AG09309 (cell line): ENCODE measurements at regions not wholly inside any gene's neighbourhood (a gene's known extent, or its start where the extent isn't known, plus 50 kb on each side); places are given as distances from the start of the nearest gene placed in this dataset.

Source experiments
- DNase-seq: peaks from one replicate; pipeline ENCODE4 v3.0.0-alpha.2; 2010; ENCODE audit warnings: low read depth
- H3K4me3 ChIP-seq: 2 replicates; pipeline ENCODE4 v1.5.1; 2011; ENCODE audit warnings: mild to moderate bottlenecking, low read depth, low read length, moderate library complexity; ENCODE audit not compliant: control insufficient read depth
- TF ChIP-seq, protein P1 (sequence below): IDR thresholded peaks from 2 replicates; pipeline ENCODE4 v1.5.1; 2011; ENCODE audit warnings: mild to moderate bottlenecking, low read depth, low read length, inconsistent platforms; ENCODE audit not compliant: insufficient read depth, control insufficient read depth; ENCODE audit errors: missing control alignments

DNA sequence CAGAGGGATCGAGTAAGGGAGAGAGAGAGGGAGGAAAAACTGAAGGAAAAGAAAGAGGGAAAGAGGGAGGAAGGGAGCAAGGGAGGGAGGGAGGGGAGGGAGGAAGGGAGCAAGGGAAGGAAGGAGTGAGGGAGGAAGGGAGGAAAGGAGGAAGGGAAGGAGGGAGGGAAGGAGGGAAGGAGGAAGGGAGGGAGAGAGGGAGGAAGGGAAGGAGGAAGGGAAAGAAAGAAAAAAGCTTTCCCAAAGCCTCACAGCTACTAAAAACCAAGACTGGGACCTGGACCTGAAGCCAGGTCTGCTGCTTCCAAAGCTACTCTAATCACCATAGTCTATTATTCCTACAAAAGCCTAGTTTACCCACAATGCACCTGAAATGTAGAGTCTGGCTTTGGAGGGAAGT lies 259.8 kb upstream of the WWC1 start:
- TF ChIP-seq, protein P1, sequence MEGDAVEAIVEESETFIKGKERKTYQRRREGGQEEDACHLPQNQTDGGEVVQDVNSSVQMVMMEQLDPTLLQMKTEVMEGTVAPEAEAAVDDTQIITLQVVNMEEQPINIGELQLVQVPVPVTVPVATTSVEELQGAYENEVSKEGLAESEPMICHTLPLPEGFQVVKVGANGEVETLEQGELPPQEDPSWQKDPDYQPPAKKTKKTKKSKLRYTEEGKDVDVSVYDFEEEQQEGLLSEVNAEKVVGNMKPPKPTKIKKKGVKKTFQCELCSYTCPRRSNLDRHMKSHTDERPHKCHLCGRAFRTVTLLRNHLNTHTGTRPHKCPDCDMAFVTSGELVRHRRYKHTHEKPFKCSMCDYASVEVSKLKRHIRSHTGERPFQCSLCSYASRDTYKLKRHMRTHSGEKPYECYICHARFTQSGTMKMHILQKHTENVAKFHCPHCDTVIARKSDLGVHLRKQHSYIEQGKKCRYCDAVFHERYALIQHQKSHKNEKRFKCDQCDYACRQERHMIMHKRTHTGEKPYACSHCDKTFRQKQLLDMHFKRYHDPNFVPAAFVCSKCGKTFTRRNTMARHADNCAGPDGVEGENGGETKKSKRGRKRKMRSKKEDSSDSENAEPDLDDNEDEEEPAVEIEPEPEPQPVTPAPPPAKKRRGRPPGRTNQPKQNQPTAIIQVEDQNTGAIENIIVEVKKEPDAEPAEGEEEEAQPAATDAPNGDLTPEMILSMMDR = no peak
- H3K4me3 ChIP-seq = no peak overlapping the region
- no peak for DNase-seq

DNA sequence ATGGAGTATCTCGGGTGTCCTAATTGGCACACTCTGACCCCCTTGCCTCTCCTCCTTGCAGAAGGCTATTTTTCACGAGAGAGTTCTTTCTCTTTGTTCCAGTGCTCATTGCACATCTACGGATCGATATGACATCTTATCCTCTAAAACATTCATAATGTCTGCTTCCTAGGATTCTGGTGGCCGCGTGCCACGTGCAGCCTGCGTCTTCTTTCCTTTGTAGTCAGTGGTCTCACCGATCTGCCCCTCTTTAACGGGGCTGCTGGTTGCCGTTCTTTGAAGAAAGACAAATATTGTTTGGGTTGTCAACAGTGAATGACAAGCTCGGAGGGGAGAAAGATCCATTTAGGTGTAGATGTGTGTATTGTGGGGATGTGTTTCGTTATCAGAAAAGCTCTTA lies 252.4 kb upstream of the WWC1 start:
- no peak for DNase-seq
- no peak overlapping the region for H3K4me3 ChIP-seq
- TF ChIP-seq, protein P1 = no peak

DNA sequence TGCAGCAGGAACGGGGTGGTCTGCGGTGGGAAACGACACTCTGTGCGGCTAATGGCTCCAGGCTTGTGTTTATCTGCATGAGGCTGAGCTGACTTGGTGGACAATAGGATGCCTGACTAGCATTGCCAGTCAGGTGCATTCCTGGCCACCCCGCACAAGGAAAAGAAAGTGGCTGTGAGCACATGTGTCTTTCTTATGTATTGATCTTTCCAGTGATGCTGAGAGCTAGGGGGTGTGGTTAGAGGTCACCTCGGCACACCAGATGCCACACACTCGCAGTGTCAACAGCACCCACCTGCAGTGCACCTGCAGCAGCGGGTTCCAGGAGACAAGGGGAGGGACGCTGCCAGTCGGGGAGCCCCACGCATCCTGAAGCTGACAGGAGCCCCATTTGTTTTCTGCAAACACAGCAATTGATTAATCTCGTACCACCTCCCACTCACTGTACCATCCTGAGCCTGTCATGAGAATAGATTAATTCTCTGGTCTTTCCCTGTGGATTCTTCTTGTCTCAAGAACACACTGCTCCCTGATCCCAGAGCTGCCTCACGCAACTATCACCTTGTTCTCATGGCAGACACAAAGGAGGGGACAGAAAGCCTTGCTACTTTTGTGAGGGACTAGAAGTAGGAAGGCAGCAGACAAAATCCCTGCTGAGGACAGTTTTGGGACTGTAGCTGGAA lies 251.7 kb upstream of the WWC1 start:
- DNase-seq = no peak
- no peak overlapping the region for H3K4me3 ChIP-seq
- TF ChIP-seq, protein P1 = no peak

DNA sequence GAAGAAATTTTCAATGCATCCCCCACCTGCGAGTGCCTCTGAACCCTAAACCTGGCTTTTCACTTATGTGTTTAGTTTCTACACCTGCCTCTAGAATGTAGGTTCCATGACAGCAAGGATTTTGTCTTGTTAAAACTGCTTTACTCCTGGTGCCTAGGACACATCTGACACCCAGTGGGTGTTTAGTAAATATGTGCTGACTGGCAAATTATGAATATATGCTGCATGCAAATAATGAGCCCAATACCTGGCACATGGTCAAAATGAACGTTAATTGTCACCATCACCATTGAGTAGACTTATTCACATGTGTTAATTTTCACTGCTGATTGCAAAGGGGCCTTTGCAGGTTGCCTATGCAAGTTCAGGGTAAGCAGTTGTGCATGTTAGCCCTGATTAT lies 249.9 kb upstream of the WWC1 start:
- H3K4me3 ChIP-seq = no peak overlapping the region
- TF ChIP-seq, protein P1 = no peak
- no peak for DNase-seq

DNA sequence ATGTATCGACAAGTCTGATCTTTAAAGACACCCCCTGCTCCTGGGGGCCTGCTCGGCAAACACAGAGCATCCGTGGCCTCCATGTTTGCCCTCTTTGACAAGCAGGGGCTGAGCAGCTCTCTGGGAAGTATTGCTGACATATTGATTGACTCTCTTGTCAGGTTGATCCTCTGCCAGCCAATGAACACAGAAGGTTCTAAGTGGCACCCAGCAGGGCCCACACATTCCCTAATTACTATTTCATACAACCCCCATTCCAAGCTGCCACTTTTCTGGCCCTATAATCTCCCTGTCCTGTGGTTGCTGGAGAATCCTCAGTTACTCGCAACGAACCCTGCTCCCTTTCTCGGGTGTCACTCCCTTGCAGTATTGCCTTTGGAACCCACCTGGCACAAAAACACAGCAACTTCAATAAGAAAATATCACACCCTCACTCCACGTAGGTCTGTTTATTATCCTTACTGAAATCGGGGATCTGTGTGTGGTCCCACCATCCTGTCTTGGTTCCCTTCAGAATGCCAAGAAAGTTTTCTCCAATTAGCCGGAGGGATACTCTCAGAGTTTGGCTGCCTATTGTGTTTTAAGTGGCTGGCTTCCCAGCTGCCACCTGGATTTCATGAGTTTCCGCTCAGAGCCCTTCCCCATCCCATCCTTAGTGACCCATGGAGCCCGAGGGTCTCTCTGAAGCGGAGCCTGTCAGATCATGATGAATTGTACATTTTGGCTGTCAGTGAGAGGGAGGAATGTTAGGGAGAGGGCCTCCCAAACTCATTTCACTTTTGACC lies 249.0 kb upstream of the WWC1 start:
- H3K4me3 ChIP-seq = no peak overlapping the region
- TF ChIP-seq, protein P1 = no peak
- DNase-seq = no peak

DNA sequence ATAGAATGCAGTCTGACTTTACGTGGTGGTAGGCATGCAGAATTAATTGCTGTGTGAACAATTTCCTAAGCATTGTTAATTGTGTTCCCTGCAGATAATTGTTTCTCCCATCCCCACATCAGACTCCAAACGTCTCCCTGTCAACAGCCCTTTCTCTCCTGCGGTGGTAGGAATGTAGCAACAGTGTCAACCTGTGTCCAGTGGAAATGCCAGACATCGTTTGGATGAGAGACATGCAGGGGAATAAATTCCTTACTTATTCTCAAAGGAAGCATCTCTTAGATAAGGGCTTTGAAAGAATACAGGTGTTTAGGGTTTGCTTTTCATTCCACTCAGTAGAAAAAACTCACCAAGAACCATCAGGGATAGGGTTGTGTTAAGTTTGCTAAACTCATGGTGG lies 245.3 kb upstream of the WWC1 start:
- no peak overlapping the region for H3K4me3 ChIP-seq
- no peak for DNase-seq
- TF ChIP-seq, protein P1 = no peak
